ENCODE measurements at regions not wholly inside any gene's neighbourhood (a gene's known extent, or its start where the extent isn't known, plus 50 kb on each side); places are given as distances from the start of the nearest gene placed in this dataset.
A peak's percentile ranks its signal among the peaks of the same experiment; 100 is the strongest.

DNA sequence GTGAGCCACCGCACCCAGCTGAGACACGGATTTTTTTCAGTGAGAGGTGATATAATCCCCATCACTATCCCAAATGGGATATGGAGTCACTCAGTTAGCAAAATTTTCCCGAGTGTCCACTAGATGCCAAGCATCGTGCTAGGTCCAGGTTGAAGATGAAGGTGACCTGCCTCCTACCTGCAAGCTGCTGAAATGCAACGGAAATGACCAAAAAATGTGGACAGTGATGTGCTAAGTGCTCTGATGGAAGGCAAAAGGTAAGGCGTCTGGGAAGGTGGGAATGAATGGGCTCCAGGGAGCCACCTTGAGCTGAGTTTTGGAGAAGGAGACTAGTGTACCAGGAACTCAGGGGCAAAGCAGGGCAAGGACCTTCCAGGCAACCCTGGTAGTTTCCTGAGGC lies 64.6 kb downstream of the CALM1 start:
- Histone ChIP-seq H3K4me3 (no peak overlapping the region), H2AFZ (ENCODE audit: low read depth, low read length) (no peak overlapping the region), H3K4me1 (replicated peaks in 1 of 2; ENCODE audit: control insufficient read depth in 2 of 2, insufficient read depth in 2 of 2, low read length in 2 of 2) (no peaks in the 10 kb centered on the region), H4K20me1 (replicated peaks; ENCODE audit: control insufficient read depth, insufficient read depth, low read length) (no peaks in the 10 kb centered on the region), H3K27me3 (ENCODE audit: control insufficient read depth in 2 of 2, insufficient read depth in 2 of 2, low read length in 2 of 2) (peaks cover 2 to 24% of the 10 kb centered on the region in 2 experiments; a peak in 3 of 5 replicates), H3K27ac (ENCODE audit: extremely low read depth, low read depth, low read length) (no peak overlapping the region), H3K9me3 (replicated peaks; ENCODE audit: control insufficient read depth, insufficient read depth, low read depth, low read length) (no peaks in the 10 kb centered on the region), H3K9me1 (ENCODE audit: control insufficient read depth, insufficient read depth, low read length) (no peaks in the 10 kb centered on the region), H3K9ac (ENCODE audit: insufficient read depth in 1 of 2, low read depth in 2 of 2, low read length in 2 of 2) (no peak overlapping the region), H3K36me3 (ENCODE audit: control insufficient read depth, insufficient read depth, low read length) (no peaks in the 10 kb centered on the region), H3K79me2 (ENCODE audit: control insufficient read depth, insufficient read depth, low read length) (no peaks in the 10 kb centered on the region), H3K4me2 (ENCODE audit: insufficient read depth, low read length) (no peak overlapping the region)
- CTCF ChIA-PET (ENCODE audit: low intra/inter-chr PET ratio): no interaction called here
- intact Hi-C loops (cut with micrococcal nuclease): no loop called here
- FAIRE-seq (no peak), ATAC-seq (peak; percentile 49; the same call in 1 of the 3 replicates), DNase-seq (ENCODE audit: extremely low read depth in 1 of 4, low spot score in 3 of 4) (peak in 1 of 4 experiments; percentile 7)
- POLR2A ChIA-PET: no interaction called here
- TF ChIP-seq KHSRP (IDR thresholded peaks at IDR 0.05) (no peak), NFATC3 (IDR thresholded peaks at IDR 0.05) (no peak), RAD21 (CRISPR knock-in tag; conservative IDR thresholded peaks at IDR 0.05 in 1 of 2, IDR thresholded peaks at IDR 0.05 in 1 of 2) (peak in 1 of 2 experiments; percentile 18; a peak in 2 of 4 replicates), LCOR (CRISPR knock-in tag; IDR thresholded peaks at IDR 0.05) (no peak), FUS (optimal IDR thresholded peaks at IDR 0.05; ENCODE audit: low read depth, low read length) (no peak)
- TF ChIP-seq, protein P1, sequence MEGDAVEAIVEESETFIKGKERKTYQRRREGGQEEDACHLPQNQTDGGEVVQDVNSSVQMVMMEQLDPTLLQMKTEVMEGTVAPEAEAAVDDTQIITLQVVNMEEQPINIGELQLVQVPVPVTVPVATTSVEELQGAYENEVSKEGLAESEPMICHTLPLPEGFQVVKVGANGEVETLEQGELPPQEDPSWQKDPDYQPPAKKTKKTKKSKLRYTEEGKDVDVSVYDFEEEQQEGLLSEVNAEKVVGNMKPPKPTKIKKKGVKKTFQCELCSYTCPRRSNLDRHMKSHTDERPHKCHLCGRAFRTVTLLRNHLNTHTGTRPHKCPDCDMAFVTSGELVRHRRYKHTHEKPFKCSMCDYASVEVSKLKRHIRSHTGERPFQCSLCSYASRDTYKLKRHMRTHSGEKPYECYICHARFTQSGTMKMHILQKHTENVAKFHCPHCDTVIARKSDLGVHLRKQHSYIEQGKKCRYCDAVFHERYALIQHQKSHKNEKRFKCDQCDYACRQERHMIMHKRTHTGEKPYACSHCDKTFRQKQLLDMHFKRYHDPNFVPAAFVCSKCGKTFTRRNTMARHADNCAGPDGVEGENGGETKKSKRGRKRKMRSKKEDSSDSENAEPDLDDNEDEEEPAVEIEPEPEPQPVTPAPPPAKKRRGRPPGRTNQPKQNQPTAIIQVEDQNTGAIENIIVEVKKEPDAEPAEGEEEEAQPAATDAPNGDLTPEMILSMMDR (IDR thresholded peaks at IDR 0.05 in 2 of 3, conservative IDR thresholded peaks at IDR 0.05 in 1 of 3; ENCODE audit: insufficient read depth in 2 of 3, low read depth in 1 of 3, low read length in 3 of 3): peak in 2 of 3 experiments; percentile 12 to 61; a peak in 2 of 6 replicates
- in situ Hi-C loops (cut with MboI): no loop called here
- WGBS (ENCODE audit: insufficient coverage, low coverage, missing lambda C conversion rate): 17% methylated on average over 6 of the region's 6 CpGs
- no TSS peak for BruUV-seq (replicated peaks)
